ENCODE measurements at regions not wholly inside any gene's neighbourhood (a gene's known extent, or its start where the extent isn't known, plus 50 kb on each side); places are given as distances from the start of the nearest gene placed in this dataset.
"Not testable (repeated sequence)": the region's sequence is repeated elsewhere in the genome, so short reads cannot be mapped to it uniquely, and the experiment has no call there.

DNA sequence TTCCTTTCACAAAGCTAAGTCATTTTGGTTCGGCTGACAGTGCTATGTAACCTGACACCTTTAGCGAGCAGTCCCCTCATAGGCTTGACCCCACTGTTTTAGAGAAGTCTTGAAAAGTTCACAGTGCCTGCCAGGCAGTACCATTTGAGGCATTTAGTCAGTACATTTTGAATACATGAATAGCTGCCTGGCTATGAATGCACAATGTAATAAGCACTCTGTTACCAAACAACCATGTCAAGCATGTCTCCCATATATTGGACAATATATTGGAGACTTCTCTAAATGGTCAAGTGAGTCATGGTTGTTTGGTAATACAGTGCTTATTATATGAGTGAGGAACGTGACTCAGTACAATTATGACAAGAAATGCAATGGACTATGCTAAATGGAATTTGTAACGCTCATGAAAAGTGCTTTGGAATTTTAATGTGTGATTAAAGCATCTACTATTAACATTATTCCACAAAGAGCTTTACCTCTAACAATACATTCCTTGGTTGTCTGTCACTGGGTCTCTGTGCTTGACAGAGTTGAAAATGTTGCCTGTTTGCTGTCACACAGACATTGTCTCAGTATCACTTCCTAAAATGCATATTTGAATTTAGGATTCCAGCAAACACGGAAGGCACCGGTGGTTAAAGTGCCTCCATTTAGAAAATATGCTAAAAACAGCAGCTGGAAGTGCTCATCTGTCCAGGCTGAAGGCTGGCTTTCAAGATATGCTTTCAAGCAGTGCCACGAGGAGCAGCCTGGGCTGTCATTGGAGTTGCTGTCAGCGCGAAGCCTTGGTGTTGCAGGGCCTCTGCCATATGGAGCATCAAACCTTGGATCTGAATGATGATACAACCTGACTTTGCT, 458.6 kb downstream of the FBXO15 start:
- DNase-seq (ENCODE audit: extremely low read depth in 1 of 2, low read depth in 1 of 2): no peak

DNA sequence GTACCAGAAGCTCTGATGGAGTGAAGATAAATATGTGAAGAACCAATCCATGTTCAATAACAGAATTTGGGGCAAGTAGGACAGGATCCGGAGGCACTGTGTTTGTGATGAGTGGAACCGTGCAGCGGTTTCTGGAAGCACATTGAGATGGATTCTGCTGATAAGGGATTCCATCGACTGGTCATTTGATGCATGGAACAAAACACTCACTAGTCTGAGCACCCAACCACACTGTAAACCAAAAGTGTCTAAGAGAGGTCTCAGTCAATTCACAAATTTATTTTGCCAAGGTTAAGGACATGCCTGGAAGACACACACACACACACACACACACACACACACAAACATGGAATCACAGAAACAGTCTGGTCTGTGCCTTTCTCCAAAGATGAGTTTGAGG, 459.5 kb downstream of the FBXO15 start:
- no peak for DNase-seq (ENCODE audit: extremely low read depth in 1 of 2, low read depth in 1 of 2)

DNA sequence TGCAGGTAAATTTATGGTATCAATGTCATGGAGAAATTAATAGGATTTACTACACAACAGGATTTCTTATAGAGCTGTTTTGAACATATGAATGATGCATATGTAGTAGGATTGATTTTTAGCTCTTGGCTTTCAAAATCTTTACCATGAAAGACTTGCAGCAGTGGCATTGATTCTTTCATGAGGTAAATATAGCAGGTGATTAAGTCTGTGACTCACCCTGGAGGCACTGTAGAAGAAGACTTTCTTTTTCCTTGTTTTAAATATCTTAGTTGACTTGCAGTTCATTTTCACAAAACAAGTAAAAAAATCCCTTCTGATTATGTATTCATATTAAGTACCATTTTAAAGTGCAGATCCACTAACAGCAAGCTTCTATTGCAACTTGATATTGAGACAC, 463.0 kb downstream of the FBXO15 start:
- DNase-seq (ENCODE audit: extremely low read depth in 1 of 2, low read depth in 1 of 2): no peak

DNA sequence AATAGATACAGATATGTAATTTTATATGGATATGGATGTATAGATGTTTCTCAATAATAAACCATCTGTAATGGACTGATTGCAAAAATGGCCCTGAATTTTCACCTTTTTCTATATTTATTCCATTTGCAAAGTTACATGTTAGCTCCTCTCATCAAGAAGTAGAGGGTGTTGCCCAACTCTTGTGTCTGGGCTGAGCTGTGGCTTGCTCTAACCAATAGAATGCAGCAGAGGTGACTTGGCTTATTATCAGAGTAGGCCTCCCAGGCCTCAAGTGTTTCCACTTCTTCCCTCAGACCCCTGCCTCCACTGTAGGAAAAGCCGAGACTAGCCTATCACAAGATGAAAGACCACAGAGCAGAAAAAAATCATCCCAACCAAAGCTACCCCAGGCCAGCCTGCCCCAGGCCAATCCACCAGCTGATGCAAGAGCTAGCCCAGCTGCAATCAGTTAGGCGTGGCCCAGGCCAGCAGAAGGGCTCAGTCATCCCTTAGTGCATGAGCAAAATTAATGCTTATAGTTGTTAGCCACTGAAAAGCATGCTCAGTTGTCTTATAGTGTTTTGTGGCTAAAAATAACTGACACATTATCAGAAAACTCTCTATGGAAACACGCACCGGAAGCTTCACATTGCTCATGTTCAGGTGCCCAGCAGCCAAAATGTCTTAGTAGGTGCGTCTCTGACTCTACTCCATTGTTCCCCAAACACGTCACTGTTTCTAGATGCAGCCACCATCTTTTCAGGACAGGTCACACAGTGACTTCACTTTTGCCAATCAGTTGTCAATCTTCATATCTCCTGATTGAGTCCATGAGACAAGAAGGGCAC, 464.0 kb downstream of the FBXO15 start:
- no peak for DNase-seq (ENCODE audit: extremely low read depth in 1 of 2, low read depth in 1 of 2)

DNA sequence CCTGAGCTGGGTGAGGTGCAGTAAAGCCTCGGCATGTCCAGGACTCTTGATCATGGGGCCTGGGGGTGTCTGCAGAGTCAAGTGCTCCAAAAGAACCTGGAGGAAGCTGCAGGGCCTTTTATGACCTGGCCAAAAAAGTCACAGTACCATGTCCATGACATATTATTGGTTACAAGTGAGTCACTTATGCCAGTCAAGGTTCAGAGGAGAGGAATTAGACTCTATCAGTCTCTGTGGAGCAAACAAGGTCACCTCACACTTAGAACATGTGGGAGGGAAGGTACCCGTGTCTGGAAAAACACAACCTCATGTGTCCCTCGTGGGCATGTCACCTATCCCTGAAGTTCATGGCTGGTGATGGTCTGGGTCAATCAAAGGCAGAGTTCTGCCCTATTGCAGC, 465.7 kb downstream of the FBXO15 start:
- no peak for DNase-seq (ENCODE audit: extremely low read depth in 1 of 2, low read depth in 1 of 2)

DNA sequence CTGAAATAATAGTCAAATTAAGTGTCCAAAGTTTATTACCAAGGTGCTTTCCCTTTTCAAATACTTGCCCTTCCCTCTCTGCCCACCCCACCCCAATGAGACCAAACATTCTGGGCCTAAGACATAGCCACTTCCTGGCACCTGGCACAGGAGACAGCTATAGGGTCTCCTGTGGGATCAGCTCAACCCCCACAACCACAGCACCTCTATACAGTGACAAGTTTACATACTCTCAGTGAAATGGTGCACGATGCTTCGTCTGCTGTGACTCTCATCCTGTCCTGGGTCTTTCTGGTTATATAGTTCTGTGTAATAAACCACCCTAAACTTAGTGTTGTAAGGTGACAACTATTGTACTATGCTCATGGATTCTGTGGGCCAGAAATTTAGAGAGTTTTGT, 466.2 kb downstream of the FBXO15 start:
- no peak for DNase-seq (ENCODE audit: extremely low read depth in 1 of 2, low read depth in 1 of 2)

DNA sequence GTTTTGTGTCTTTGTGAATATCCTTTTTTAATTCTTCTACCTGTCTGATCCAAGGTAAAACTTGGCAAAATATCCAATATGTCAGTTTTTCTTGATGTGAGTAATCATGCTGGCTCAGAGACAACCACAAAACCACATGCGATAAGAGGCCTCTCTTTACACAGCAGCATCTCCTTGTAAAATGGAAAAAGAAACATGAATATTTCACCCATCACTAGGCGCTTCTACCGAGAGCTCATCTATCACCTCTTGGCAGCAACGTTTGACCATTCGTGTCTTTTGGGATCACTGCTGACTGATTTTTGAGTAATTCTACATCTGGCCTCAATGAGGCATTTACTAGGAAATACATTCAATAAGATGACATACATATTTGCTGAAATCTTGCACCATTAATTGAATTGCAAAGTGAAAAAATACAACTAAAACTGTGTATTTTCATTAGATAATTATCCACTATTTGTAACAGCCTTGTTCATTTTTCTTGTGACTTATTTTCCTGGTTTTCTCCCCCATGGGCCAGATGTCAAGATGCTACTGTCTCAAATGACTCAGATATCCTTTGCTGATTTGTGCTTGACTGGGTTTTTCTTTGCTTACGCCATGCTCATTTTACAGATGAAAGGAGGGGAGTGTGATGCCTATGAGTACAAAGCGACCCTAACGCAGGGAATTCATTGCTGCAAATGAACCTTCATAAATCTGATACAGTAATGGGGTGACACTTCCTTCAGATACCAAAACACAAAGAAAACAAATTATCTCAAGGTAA, 467.5 kb downstream of the FBXO15 start:
- DNase-seq (ENCODE audit: extremely low read depth in 1 of 2, low read depth in 1 of 2): no peak

DNA sequence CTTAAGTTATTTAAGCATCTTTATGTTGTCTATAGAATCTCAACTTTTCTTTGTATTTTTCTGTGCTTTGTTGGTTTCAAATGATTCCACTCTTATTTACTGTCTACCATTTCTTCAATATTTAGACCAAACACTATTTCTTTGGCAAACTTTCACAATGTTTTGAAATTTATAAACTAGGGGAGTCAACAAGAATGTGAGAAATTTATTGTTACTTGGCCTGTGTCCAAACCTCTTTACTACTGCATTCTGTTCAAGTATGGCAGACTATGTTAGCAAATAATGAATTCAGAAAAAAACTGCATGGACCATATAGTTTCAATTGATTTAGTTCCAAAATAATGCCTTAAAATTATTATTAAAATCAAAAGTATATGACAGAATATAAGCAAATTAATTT, 470.2 kb downstream of the FBXO15 start:
- DNase-seq (ENCODE audit: extremely low read depth in 1 of 2, low read depth in 1 of 2): no peak

DNA sequence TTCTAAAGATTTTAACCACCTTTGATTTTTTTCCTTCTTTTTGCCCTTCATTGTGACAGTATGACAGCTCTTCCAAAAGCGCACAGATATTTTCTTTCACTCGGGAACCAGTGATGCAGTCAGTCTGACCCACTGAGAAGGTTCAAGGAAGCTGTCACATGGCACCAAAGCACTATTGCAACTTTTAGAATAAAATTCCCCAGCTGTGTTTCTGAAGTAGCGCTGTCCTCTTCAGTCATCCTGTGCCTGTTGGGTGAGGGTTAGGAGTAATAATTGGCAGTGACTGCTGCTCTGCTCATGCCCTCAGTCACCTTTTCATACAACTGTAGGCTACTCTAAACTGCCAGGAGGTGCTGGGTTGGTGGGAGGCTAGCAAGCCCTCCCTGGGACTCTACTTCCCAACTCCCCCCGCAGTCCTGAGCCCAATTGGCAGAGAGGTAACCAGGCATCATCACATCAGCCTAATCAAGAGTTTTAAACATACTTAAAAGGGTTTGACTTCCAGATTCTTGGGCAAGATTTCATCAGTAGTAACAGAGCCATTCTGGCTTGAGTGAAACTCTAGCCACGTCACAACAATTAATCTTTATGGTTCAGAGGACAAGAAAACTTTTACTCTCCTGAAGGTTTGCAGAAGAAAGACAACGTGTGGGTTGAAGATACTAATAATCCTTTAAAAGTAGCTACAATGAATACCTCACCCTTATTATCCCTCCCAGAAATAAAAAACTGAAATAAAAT, 473.3 kb downstream of the FBXO15 start:
- DNase-seq (ENCODE audit: extremely low read depth in 1 of 2, low read depth in 1 of 2): no peak

DNA sequence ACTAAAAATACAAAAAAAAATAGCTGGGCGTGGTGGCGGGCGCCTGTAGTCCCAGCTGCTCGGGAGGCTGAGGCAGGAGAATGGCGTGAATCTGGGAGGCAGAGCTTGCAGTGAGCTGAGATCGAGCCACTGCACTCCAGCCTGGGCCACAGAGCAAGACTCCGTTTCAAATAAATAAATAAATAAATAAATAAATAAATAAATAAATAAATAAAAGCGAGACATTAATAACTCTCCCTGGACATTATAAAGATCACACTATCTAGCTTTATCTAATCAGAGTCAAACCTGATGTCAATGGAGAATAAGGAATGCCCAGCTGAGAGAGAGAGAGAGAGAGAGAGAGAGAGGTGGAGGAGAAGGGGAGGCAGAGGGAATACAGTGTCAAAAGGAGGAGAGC, 476.2 kb downstream of the FBXO15 start:
- DNase-seq (ENCODE audit: extremely low read depth in 1 of 2, low read depth in 1 of 2): not testable (repeated sequence)

DNA sequence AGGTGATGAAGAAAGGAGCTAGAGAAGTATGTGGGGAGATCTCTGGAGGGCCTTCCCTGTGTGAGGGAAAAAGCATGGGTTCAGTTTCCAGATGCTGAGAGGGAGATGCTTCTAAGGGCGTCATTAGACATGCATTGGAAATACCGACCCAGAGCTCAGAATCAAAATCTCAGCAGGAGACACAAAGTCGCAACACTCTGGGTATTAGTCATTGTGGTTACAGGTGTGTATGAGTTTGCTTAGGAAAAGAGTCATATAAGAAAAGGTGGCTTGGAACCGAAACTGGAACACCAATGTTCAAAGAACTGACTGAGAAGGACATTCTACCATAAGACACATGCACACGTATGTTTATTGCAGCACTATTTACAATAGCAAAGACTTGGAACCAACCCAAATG, 477.1 kb downstream of the FBXO15 start:
- DNase-seq (ENCODE audit: extremely low read depth in 1 of 2, low read depth in 1 of 2): no peak

DNA sequence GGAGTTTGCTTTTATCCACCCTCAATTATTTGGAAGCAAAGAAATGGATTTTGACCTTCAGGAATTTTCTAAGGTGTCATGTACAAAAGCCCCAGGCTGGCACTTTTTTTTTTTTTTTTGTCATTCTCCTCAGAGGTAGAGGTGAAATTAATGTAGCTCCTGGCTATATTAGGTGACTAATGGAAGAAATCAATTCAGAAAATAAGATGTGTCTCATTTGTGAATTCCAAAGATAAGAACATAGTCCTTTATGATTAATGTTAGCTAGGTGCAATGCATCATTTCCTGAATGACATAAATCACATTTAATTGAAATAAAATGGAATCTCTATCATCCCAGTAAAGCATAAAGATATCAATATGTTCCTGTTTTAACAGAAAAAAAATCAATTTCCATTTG, 477.6 kb downstream of the FBXO15 start:
- no peak for DNase-seq (ENCODE audit: extremely low read depth in 1 of 2, low read depth in 1 of 2)

DNA sequence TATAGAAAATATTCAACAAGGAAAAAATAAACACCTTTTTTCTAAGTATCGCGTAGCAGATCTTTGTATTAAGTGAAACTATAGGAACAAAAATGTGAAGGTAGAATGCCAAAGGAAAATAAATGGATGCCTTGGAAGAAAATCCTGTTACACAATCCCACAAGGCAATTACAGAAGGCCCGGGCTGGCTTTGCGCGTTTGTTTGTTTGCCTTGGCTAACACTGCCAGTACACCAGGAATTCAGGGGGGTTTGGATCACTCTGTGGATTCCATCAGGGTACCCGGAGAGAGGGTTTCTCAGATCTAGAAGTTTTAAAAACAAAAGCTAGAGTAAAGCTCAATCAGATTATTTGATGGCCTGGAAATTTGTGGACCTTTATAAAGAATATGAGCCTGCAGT, 478.3 kb downstream of the FBXO15 start:
- DNase-seq (ENCODE audit: extremely low read depth in 1 of 2, low read depth in 1 of 2): no peak

DNA sequence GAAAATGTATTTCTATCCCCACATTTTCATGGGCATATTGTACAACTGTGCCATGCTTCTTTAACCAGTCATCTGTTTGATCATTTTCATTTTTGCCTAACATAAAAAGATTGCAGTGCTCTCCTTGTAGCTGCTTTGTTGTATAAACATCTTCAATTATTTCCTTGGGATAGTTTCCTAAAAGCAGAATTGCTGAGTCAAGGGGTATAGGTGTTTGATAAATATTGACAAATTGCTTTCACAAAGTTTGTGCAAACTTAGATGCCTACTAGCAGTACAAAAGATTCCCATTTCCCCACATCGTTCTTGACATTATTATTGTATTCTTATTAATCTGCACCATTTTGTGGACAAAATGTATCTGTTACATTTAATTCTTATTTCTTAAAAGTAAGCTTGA, 479.6 kb downstream of the FBXO15 start:
- DNase-seq (ENCODE audit: extremely low read depth in 1 of 2, low read depth in 1 of 2): no peak

DNA sequence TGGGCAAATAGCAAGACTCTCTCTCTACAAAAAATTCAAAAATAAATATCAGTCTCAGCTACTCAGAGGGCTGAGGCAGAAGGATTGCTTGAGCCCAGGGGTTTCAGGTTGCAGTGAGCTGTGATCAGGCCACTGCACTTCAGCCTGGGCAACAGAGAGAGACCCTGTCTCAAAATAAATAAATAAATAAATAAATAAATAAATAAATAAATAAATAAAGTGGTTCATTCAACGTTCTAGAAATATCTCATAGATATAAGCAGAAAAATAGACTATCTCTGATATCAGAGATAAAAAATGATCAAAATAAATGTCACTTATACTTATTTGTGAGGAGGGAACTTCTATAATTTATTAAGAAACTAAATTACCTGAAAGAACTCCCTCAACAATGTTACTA, 480.9 kb downstream of the FBXO15 start:
- DNase-seq (ENCODE audit: extremely low read depth in 1 of 2, low read depth in 1 of 2): no peak

DNA sequence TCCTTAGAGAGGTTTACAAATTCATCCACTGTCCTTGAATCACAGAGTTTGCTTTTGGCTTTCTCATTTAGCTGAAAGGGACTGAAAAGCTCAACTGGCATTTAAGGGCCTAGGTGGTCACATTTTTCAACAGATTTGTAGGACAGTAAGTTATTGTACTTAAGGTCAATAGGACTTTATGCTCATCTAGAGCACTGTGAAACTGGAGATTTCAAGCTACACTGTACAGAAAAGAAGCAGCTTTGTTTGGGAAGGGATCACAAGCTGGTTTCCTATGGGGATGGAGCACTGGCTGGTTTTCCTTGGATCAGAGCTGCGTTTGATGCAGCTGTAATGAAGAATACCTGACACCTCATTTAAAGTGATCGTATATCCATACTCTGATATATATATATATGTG, 482.7 kb downstream of the FBXO15 start:
- no peak for DNase-seq (ENCODE audit: extremely low read depth in 1 of 2, low read depth in 1 of 2)

DNA sequence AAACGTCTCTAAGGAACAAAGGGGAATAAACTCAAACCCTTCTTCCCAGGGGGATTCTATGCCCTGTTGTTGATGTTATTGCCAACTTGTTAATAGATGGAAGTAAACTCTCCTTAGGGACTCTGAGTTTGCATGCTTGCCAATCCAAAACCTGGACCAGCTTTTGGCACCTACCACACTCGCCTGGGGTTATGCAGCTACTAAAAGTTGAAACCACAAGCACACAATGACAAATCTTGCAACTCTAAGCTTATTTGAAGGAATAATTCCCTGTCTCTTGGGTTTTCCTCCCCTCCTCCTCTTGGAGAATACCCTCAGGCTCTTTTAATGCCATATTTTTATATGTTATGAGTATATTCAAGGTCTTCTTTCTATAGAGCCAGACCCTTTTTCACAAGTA, 484.1 kb downstream of the FBXO15 start:
- DNase-seq (ENCODE audit: extremely low read depth in 1 of 2, low read depth in 1 of 2): no peak

DNA sequence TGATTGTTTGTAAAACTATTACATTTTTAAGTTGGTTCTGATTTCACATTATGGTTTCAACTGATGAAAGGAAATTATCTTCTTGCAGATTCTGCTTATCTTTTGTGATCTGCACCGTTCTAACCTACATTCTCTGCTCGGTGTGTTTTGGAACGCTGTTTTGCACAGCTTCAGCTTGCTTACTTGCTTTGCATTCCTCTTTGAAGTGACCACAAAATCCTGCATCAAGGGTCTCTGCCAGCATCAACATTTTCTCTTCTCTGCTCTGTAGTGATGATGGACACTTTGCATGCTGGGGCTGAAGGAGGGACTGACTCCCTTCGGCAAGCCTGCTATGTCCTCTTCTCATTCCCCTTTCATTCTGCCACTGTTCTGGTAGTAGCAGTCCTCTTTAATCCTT, 485.2 kb downstream of the FBXO15 start:
- no peak for DNase-seq (ENCODE audit: extremely low read depth in 1 of 2, low read depth in 1 of 2)

DNA sequence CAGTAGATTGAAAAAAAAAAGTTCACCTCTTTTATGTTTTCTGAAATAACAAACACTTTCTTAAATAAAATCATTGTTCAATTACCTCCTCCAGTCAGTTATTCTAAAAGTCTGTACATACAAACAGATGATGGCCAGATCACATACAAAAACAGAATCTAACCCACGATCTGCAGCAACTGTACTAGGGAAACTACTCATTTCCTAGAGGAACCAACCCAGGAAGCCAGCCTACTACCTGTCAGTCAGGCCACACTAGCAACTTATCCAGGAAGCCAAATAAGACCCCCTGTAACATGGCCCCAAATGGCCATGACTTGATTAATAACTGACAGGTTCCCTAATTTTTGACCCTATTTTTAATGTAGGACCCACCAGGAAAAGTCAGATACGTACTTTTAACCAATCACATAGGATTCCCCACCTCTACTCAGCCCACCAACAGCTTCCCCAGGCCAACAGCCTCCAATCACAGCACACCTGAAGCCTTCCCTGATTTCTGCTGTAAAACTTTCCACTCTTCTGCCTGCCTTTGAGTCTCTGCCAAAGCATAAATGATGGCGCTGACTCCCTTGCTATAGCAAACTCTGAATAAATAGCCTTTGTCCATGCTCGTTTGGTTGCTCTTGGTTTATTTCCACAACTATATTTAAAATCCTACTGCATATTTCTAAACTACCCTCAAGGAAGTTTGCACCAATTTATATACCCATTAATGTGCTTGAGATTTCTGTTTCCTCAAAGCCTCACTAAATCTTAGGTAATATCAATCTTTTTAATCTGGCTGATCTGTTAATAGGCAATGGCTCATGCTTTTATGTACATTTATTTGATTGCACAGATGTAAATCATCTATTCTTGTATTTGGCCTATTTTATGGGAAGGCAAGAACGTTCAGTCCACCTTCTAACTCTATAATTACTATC, 486.4 kb downstream of the FBXO15 start:
- DNase-seq (ENCODE audit: extremely low read depth in 1 of 2, low read depth in 1 of 2): no peak

DNA sequence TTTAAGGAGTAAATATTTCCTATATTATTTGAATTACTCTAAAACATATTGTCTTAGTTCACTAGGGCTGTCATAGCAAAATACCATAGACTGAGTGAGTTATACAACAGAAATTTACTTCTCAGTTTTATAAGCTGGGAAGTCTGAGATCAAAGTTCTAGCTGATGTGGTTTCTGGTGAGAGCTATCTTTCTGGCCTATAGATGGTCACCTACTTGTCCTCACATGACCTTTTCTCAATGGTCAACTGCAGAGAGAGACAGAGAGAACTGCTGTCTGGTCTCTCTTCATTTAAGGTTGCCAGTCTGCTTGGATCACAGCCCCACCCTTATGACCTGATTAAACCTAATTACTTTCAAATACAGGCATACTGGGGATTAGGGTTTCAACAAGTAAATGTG, 490.9 kb downstream of the FBXO15 start:
- no peak for DNase-seq (ENCODE audit: extremely low read depth in 1 of 2, low read depth in 1 of 2)

All from stimulated activated CD8-positive, alpha-beta memory T cell treated with anti-CD3 and anti-CD28 coated beads, Interleukin-7, amount 100 ng/mL, for 48 hours (primary cell).